Fibroblast of skin of left biceps (primary cell): ENCODE measurements at regions not wholly inside any gene's neighbourhood (a gene's known extent, or its start where the extent isn't known, plus 50 kb on each side); places are given as distances from the start of the nearest gene placed in this dataset.
A peak's percentile ranks its signal among the peaks of the same experiment; 100 is the strongest.

Experiments used
- DNase-seq, 2 experiments: peaks; one replicate each; pipeline ENCODE4 v3.0.0-alpha.2; 2013; ENCODE audit warnings: low read depth in 2 of 2

DNA sequence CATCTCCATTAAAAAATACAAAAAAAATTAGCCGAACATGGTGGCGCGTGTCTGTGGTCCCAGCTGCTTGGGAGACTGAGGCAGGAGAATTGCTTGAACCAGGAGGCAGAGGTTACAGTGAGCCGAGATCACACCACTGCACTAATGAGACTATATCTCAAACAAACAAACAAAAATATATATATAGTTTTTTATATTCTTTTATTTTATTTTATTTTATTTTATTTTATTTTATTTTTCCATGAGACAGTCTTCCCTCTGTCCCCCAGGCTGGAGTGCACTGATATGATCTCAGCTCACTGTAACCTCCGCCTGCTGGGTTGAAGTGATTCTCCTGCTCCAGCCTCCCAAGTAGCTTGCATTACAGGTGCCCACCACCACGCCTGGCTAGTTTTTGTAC, 79.5 kb downstream of the IRF2BPL start:
- DNase-seq = no peak

GRCh38 chr14:76948213-76948947, 80.1 kb downstream of the IRF2BPL start:
- DNase-seq = no peak

- no peak for DNase-seq
These were observed 80.7 kb downstream of the IRF2BPL start for GRCh38 chr14:76947838-76948184.

- DNase-seq = peak; percentile 69 to 71
These were observed 81.2 kb downstream of the IRF2BPL start for GRCh38 chr14:76947078-76947837.

DNA sequence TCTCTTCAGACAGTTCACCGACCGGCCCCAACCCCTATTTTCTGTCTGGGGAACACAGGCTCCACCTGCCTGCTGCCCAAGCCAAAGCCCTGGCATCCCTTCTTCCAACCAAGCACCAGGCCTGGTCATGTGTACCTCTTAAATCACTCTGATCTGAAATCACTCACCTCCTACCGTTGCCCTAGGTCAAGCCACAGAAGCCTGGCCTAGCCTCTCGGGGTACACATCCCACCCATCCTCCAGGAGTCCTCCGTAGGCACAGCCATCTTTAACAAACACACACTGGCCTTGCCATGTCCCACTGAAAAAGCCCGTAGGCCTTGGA, 81.8 kb downstream of the IRF2BPL start:
- no peak for DNase-seq

DNA sequence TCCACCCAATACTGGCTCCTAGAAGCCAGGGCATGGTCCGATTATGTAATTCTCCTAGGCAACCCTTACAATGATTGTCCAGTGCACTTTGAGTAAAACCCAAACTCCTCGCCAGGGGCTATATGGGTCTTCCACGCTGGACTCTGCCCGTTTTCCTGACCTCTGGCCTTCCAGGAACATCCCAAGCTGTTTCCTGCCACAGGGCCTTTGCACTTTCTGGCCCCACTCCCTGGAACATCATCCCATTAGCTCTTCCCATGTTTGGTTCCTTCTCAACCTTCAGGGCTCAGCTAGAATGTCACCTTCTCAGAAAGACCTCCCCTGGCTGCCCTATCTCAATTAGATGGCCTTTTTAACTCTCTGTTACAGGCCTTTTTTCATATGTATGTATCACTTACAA, 85.4 kb downstream of the IRF2BPL start:
- no peak for DNase-seq

DNA sequence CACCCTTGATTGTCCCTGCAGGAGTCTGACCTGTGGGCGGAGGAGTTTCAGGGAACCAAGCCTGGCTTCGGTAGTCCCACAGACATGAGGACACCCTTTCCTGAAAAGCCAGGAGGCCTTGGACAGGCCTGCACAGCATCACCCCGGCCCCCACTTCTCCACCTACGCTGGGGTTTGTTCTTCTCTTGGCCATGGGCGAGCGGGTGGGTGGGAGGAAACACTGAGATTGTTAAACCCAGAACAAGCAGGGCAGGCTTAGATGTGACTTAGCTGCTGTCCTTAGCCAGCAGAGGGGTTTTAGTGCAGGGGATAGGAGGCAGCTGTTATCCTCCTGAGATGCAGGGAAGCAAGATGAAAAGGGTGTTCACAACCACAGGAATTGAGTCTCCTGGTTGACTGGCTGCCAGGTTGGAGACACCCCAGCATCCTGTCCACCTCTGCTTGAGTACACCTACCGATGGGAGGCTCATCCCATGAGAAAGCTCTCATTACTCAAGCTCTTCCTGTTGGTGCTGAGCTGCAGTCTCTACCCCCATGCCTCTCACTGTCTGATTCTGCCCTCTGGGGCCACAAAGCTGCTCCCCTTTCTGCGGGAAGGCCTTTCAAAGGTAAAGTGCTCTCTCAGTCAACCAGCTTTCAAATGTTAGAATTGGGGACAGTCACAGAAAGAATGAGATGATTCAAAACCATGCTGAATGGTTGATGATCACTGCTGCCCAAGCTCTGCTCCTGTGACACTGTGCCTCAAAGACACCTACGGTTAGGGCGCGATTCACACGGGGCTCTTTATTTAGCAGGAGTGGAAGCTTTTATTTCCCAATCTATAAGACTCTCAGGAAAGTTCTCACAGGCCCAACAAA, 86.3 kb downstream of the IRF2BPL start:
- DNase-seq = no peak

GRCh38 chr14:76941544-76941943, 87.0 kb downstream of the IRF2BPL start:
- DNase-seq = no peak

GRCh38 chr14:76940021-76940760, 88.3 kb downstream of the IRF2BPL start:
- no peak for DNase-seq

DNA sequence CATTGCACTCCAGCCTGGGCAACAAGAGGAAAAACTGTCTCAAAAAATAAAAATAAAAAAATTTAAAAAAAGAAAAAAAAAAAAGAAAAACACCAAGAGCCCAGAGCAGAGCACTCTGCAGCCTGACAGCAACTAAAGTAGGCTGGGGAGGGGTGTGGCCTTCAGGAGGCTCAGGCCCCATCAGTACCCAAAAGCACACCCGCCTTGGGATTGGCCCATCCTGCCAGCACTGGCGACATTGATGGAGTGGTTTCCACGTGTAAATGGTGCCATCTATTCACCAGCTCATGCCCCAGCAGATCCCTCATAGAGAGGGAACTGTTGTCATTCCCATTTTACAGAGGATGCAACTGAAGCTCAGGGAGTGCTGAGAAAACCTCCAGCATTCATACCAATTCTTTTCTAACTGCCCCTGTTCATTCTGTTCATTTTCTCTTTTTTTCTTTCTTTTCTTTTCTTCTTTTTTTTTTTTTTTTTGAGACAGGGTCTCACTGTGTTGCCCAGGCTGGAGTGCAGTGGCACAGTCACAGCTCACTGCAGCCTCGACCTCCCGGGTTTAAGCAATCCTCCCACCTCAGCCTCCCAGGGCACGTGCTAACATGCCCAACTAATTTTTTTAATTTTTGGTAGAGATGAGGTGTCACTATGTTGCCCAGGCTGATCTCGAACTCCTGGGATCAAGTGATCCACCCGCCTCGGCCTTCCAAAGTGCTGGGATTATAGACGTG, 89.3 kb downstream of the IRF2BPL start:
- DNase-seq = no peak

DNA sequence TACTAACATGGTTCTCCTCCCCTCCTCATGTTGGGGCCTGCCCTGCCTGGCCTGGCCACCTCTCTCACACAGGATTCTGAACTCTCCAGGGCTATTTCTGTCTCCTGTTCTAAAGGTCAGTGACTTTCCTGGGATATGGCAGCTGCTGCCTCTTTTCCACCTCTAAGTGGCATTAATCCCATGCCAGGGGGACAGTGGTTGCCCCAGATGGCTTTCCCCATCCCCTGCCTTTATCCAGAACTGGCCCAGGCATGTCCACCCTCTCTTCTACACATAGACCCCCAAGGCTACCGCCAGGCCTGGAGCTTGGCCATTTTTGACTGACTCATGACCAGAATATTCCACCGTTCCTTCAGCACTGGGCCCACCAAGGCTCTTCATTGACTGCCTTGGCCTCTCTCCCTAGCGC, 90.4 kb downstream of the IRF2BPL start:
- DNase-seq = no peak

- DNase-seq = peak in 1 of 2 experiments; percentile 75
These were observed 91.1 kb downstream of the IRF2BPL start for GRCh38 chr14:76937181-76938091.

- no peak for DNase-seq
These were observed 92.0 kb downstream of the IRF2BPL start for GRCh38 chr14:76936483-76936882.

DNA sequence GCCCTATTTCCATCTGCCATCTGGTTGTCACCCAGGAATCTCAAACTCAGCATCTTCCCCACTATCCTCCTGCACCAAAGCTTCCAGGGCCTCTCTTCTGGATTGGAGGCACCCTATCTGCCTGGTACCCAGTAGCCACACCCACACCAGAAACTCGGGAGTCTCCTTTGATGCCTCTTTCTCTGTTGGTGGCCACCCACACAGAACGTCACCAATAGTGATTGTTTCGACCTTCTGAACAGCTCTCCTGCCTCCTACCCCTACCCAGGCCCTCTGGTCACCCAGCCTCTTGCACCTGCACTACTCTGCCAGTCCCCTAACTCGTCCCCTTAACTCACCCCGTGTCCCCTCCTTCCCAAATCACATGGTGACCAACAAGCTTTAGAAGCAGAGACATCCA, 95.0 kb downstream of the IRF2BPL start:
- no peak for DNase-seq

- DNase-seq = no peak
These were observed 96.7 kb downstream of the IRF2BPL start for GRCh38 chr14:76931631-76932402.

DNA sequence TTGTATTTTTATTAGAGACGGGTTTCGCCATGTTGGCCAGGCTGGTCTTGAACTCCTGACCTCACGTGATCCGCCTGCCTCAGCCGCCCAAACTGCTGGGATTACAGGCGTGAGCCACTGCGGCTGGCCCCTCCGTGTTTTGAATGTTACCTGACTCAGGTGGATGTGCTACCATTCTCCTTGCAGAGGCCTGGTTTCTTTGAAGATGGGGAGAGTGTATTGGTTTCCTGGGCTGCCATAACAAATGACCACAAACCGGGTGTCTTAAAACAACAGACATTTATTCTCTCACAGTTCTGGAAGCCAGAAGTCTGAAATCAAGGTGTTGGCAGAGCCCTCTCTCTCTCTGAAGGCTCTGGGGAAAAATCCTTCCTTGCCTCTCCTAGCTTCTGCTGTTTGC, 98.0 kb downstream of the IRF2BPL start:
- DNase-seq = no peak

- DNase-seq = no peak
These were observed 98.6 kb downstream of the IRF2BPL start for GRCh38 chr14:76929927-76930326.

GRCh38 chr14:76927971-76928700, 100.4 kb downstream of the IRF2BPL start:
- DNase-seq = no peak
